SU-DHL-6 (cell line): ENCODE measurements at regions not wholly inside any gene's neighbourhood (a gene's known extent, or its start where the extent isn't known, plus 50 kb on each side); places are given as distances from the start of the nearest gene placed in this dataset.

Experiments
- EZH2phosphoT487 ChIP-seq: fragments of 200-600 bp; sonication (generic), shearing (Covaris generic); conservative IDR thresholded peaks from 2 replicates; pipeline ENCODE4 v1.6.1; 2018; ENCODE audit warnings: mild to moderate bottlenecking, antibody characterized with exemption, low read length, moderate library complexity, mixed read lengths
- TF ChIP-seq, protein P1 (sequence below): fragments of 200-600 bp; sonication (generic); IDR thresholded peaks from one replicate; pipeline ENCODE4 v1.5.1; 2017; ENCODE audit warnings: antibody characterized with exemption, mild to moderate bottlenecking, low read length, moderate library complexity; ENCODE audit not compliant: insufficient read depth, poor library complexity, severe bottlenecking

DNA sequence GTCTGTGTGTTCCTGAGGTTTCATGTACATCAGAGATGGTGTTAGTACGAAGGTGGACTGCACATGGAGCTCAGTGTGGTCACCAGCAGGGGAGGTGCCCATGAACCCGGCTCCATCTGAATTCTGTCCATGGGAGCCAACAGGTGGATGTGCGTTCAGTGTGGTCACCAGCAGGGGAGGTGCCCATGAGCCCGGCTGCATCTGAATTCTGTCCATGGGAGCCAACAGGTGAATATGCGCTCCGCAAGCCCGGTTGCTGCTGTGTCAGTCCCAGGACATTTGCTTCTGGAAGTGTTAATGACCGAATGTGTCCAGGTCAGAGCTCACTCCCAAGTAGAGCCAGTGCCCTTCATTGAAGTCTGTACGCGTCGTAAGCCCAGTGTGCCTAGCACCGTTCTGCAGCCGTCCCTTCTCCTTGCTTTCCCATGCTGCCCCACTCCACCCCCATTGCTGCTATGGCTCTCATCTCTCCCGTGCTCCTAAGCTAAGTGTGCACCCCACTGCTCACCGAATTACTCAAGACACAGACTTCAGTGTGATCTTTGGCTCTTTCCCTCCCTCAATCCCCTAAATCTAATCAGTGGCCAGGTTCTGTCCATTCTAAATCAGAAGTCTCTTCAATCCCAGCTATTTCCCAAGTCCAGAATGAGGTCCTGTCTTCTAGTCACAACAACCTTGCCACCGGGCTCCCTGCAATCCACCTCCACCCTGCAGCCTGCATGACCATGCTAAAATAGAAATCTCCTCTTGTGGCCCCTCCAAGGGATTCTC lies 352.4 kb downstream of the TCERG1L start:
- TF ChIP-seq, protein P1, sequence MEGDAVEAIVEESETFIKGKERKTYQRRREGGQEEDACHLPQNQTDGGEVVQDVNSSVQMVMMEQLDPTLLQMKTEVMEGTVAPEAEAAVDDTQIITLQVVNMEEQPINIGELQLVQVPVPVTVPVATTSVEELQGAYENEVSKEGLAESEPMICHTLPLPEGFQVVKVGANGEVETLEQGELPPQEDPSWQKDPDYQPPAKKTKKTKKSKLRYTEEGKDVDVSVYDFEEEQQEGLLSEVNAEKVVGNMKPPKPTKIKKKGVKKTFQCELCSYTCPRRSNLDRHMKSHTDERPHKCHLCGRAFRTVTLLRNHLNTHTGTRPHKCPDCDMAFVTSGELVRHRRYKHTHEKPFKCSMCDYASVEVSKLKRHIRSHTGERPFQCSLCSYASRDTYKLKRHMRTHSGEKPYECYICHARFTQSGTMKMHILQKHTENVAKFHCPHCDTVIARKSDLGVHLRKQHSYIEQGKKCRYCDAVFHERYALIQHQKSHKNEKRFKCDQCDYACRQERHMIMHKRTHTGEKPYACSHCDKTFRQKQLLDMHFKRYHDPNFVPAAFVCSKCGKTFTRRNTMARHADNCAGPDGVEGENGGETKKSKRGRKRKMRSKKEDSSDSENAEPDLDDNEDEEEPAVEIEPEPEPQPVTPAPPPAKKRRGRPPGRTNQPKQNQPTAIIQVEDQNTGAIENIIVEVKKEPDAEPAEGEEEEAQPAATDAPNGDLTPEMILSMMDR, result no peak
- TF ChIP-seq EZH2phosphoT487, result no peak
